ENCODE measurements at regions not wholly inside any gene's neighbourhood (a gene's known extent, or its start where the extent isn't known, plus 50 kb on each side); places are given as distances from the start of the nearest gene placed in this dataset.

GRCh38 chr7:81221527-81222217 lies 302.8 kb upstream of the SEMA3C start:
- H3K79me2 ChIP-seq (ENCODE audit: insufficient read depth) = no peaks in the 10 kb centered on the region
- no peaks in the 10 kb centered on the region for H3K9me3 ChIP-seq (ENCODE audit: low read depth)
- no peak overlapping the region for H3K9ac ChIP-seq
- H3K9me2 ChIP-seq (ENCODE audit: insufficient read depth) = no peaks in the 10 kb centered on the region
- no peak overlapping the region for H3K27ac ChIP-seq
- H3K36me3 ChIP-seq (ENCODE audit: low read depth) = no peaks in the 10 kb centered on the region
- WGBS, 2 experiments (ENCODE audit: low coverage in 1 of 2, low lambda C conversion rate in 2 of 2, missing lambda C conversion rate in 2 of 2) = 68 to 69% methylated on average over 3 of the region's 3 CpGs
- H3K4me2 ChIP-seq (ENCODE audit: unreplicated experiment) = no peak overlapping the region
- TF ChIP-seq EZH2phosphoT487 (IDR thresholded peaks at IDR 0.05; ENCODE audit: insufficient read depth, low read depth) (no peak), EZH2 (IDR thresholded peaks at IDR 0.05; ENCODE audit: insufficient read depth, poor library complexity, severe bottlenecking) (no peak)
- no peak overlapping the region for H2AFZ ChIP-seq
- in situ Hi-C loops (cut with MboI) = no loop called here
- no peaks in the 10 kb centered on the region for H4K20me1 ChIP-seq (ENCODE audit: insufficient read depth)
- no peaks in the 10 kb centered on the region for H3K27me3 ChIP-seq (replicated peaks; ENCODE audit: insufficient read depth)
- H3K4me3 ChIP-seq = no peak overlapping the region
- no peaks in the 10 kb centered on the region for H3K4me1 ChIP-seq (ENCODE audit: insufficient read depth)
- no peaks in the 10 kb centered on the region for H3F3A ChIP-seq (ENCODE audit: insufficient read depth)
- DNase-seq = no peak

DNA sequence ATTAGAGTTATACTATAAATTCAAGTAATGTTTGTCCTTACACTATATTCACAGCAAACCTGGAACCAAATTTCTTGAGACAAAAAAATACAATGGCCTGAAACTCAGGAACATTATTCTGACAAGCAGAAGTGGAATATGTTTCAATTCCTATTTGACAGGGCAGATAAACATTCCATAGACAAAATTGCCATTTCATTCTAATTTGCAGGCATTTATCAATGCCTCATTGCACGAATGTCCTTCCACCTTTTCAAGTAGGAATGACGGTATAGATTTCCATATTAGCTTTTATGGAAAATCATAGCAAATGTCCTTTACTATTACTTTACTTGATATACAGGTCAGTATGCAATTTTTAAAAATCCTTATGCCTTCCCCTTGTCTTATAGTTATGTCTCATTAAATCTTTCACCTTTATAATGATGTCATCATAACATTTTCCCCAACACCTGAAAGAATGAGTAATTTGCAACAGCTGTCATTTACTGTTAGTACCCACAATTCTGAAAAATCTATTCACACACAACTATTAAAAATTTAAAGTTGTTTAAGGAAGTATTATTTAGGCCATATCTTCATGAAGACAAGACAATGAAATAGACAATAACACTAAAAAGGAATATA lies 299.7 kb upstream of the SEMA3C start:
- Histone ChIP-seq H3K36me3 (ENCODE audit: low read depth) (no peaks in the 10 kb centered on the region), H3K27ac (no peak overlapping the region), H3K9me2 (ENCODE audit: insufficient read depth) (no peaks in the 10 kb centered on the region), H3K79me2 (ENCODE audit: insufficient read depth) (no peaks in the 10 kb centered on the region), H3K4me3 (no peak overlapping the region), H4K20me1 (ENCODE audit: insufficient read depth) (no peaks in the 10 kb centered on the region), H3F3A (ENCODE audit: insufficient read depth) (no peaks in the 10 kb centered on the region), H3K9ac (no peak overlapping the region), H3K4me2 (ENCODE audit: unreplicated experiment) (no peak overlapping the region), H3K4me1 (ENCODE audit: insufficient read depth) (no peaks in the 10 kb centered on the region), H3K9me3 (ENCODE audit: low read depth) (no peaks in the 10 kb centered on the region), H3K27me3 (replicated peaks; ENCODE audit: insufficient read depth) (no peaks in the 10 kb centered on the region), H2AFZ (no peak overlapping the region)
- WGBS, 2 experiments (ENCODE audit: low coverage in 1 of 2, low lambda C conversion rate in 2 of 2, missing lambda C conversion rate in 2 of 2) = 86 to 98% methylated on average over 2 of the region's 2 CpGs
- in situ Hi-C loops (cut with MboI) = no loop called here
- DNase-seq = no peak
- TF ChIP-seq EZH2 (IDR thresholded peaks at IDR 0.05; ENCODE audit: insufficient read depth, poor library complexity, severe bottlenecking) = no peak
- TF ChIP-seq EZH2phosphoT487 (IDR thresholded peaks at IDR 0.05; ENCODE audit: insufficient read depth, low read depth) = no peak

DNA sequence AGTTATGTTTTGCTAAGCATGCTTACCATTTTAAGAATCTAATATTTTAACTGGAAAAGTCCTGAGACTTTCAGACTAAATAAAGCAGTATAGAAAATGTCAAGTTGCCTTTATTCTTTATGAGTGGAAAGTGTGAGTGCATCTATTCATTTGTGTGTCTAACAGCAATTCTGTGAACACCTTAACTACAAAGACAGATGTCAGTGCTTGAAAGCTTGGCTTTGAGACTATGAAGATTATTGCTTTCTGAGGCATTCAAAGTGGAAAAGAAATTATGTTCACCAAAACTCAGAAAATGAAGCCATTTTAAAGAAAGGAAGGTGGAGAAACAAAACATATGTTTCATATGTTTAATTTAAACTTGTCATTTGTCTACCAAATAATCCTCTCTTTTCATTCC lies 294.5 kb upstream of the SEMA3C start:
- H3K4me2 ChIP-seq (ENCODE audit: unreplicated experiment) = no peak overlapping the region
- in situ Hi-C loops (cut with MboI) = no loop called here
- no peaks in the 10 kb centered on the region for H3K36me3 ChIP-seq (ENCODE audit: low read depth)
- no peaks in the 10 kb centered on the region for H3K9me2 ChIP-seq (ENCODE audit: insufficient read depth)
- H3K4me1 ChIP-seq (ENCODE audit: insufficient read depth) = peaks cover 39% of the 10 kb centered on the region
- no peak for DNase-seq
- H2AFZ ChIP-seq = no peak overlapping the region
- peaks cover 24% of the 10 kb centered on the region for H3F3A ChIP-seq (ENCODE audit: insufficient read depth)
- no peak overlapping the region for H3K4me3 ChIP-seq
- no peaks in the 10 kb centered on the region for H3K9me3 ChIP-seq (ENCODE audit: low read depth)
- H3K27me3 ChIP-seq (replicated peaks; ENCODE audit: insufficient read depth) = no peaks in the 10 kb centered on the region
- H4K20me1 ChIP-seq (ENCODE audit: insufficient read depth) = no peaks in the 10 kb centered on the region
- H3K79me2 ChIP-seq (ENCODE audit: insufficient read depth) = no peaks in the 10 kb centered on the region
- H3K27ac ChIP-seq = no peak overlapping the region
- H3K9ac ChIP-seq = no peak overlapping the region
- TF ChIP-seq EZH2 (IDR thresholded peaks at IDR 0.05; ENCODE audit: insufficient read depth, poor library complexity, severe bottlenecking) (no peak), EZH2phosphoT487 (IDR thresholded peaks at IDR 0.05; ENCODE audit: insufficient read depth, low read depth) (no peak)

GRCh38 chr7:81211934-81212320 lies 293.1 kb upstream of the SEMA3C start:
- H3K4me1 ChIP-seq (ENCODE audit: insufficient read depth) = peaks cover 40% of the 10 kb centered on the region
- H3K79me2 ChIP-seq (ENCODE audit: insufficient read depth) = no peaks in the 10 kb centered on the region
- H2AFZ ChIP-seq = peak overlapping the region; percentile 54

More at GRCh38 chr7:81211934-81212320, 293.1 kb upstream of the SEMA3C start:
- no peaks in the 10 kb centered on the region for H3K27me3 ChIP-seq (replicated peaks; ENCODE audit: insufficient read depth)
- 54 to 55% methylated on average over 4 of the region's 4 CpGs for WGBS, 2 experiments (ENCODE audit: low coverage in 1 of 2, low lambda C conversion rate in 2 of 2, missing lambda C conversion rate in 2 of 2)
- H3K9me3 ChIP-seq (ENCODE audit: low read depth) = no peaks in the 10 kb centered on the region
- H3K4me3 ChIP-seq = 0 out of 2 replicates have a peak overlapping the region, but pooled peaks have one; percentile 36
- TF ChIP-seq EZH2phosphoT487 (IDR thresholded peaks at IDR 0.05; ENCODE audit: insufficient read depth, low read depth) = no peak
- no peak for TF ChIP-seq EZH2 (IDR thresholded peaks at IDR 0.05; ENCODE audit: insufficient read depth, poor library complexity, severe bottlenecking)
- H3K9me2 ChIP-seq (ENCODE audit: insufficient read depth) = no peaks in the 10 kb centered on the region
- peaks cover 24% of the 10 kb centered on the region for H3F3A ChIP-seq (ENCODE audit: insufficient read depth)
- peak overlapping the region; percentile 67 for H3K4me2 ChIP-seq (ENCODE audit: unreplicated experiment)
- peak overlapping the region; percentile 58; the same call in 1 of the 2 replicates for H3K9ac ChIP-seq
- H4K20me1 ChIP-seq (ENCODE audit: insufficient read depth) = no peaks in the 10 kb centered on the region
- in situ Hi-C loops (cut with MboI) = no loop called here
- H3K36me3 ChIP-seq (ENCODE audit: low read depth) = no peaks in the 10 kb centered on the region
- H3K27ac ChIP-seq = peak overlapping the region; percentile 86
- no peak for DNase-seq
